Glutamatergic neuron (in vitro differentiated cells): ENCODE measurements at regions not wholly inside any gene's neighbourhood (a gene's known extent, or its start where the extent isn't known, plus 50 kb on each side); places are given as distances from the start of the nearest gene placed in this dataset.
"Not testable (repeated sequence)": the region's sequence is repeated elsewhere in the genome, so short reads cannot be mapped to it uniquely, and the experiment has no call there.

Experiments used
- DNase-seq: peaks from one replicate; pipeline ENCODE4 v3.0.0; 2022
- H3K27ac Mint-ChIP-seq: one replicate; pipeline ENCODE4 v1.8.0; 2020; ENCODE audit warnings: mild to moderate bottlenecking, mixed read lengths, inconsistent platforms; ENCODE audit not compliant: unreplicated experiment
- H3K27me3 Mint-ChIP-seq: one replicate; pipeline ENCODE4 v1.8.0; 2020; ENCODE audit warnings: mild to moderate bottlenecking, moderate library complexity, mixed read lengths, inconsistent platforms; ENCODE audit not compliant: unreplicated experiment
- H3K36me3 Mint-ChIP-seq: one replicate; pipeline ENCODE4 v1.8.0; 2020; ENCODE audit warnings: mild to moderate bottlenecking, mixed read lengths, inconsistent platforms; ENCODE audit not compliant: unreplicated experiment
- H3K4me1 Mint-ChIP-seq: one replicate; pipeline ENCODE4 v1.8.0; 2020; ENCODE audit warnings: mild to moderate bottlenecking, low read depth, mixed read lengths, inconsistent platforms; ENCODE audit not compliant: unreplicated experiment
- H3K4me3 Mint-ChIP-seq: one replicate; pipeline ENCODE4 v1.8.0; 2020; ENCODE audit warnings: mild to moderate bottlenecking, mixed read lengths, inconsistent platforms; ENCODE audit not compliant: unreplicated experiment
- H3K9me3 Mint-ChIP-seq: one replicate; pipeline ENCODE4 v1.8.0; 2020; ENCODE audit warnings: mild to moderate bottlenecking, moderate library complexity, mixed read lengths, inconsistent platforms; ENCODE audit not compliant: unreplicated experiment
- CTCF ChIP-seq: fragments of 200-600 bp; sonication (generic); IDR thresholded peaks from one replicate; pipeline ENCODE4 v1.5.0; 2021; ENCODE audit not compliant: partially characterized antibody, unreplicated experiment

DNA sequence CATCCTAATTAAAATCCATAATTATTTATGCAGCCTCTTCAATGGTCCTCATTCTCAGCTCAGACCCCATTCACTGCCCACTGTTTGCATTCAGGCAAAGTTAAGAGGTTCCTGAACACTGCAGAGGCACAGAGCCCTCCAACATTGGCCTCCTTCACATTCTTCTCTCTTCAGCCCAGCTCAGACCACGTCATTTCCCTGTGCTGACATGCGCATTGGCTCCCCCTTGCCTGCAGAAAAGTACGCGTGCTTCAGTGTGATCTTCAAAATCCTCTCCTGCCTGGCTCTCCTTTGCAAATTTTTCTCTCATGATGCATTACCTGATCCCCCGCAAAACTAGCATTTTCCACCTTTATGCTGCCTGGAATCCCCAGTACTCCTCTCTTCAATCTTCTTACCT, 552.3 kb downstream of the NTRK3 start:
- Mint-ChIP-seq H3K4me1 (peaks cover 15% of the 10 kb centered on the region), H3K9me3 (peaks cover 3% of the 10 kb centered on the region), H3K4me3 (no peak overlapping the region), H3K27ac (no peak overlapping the region), H3K27me3 (peaks cover 3% of the 10 kb centered on the region), H3K36me3 (peaks cover 5% of the 10 kb centered on the region)
- TF ChIP-seq CTCF: no peak
- no peak for DNase-seq

DNA sequence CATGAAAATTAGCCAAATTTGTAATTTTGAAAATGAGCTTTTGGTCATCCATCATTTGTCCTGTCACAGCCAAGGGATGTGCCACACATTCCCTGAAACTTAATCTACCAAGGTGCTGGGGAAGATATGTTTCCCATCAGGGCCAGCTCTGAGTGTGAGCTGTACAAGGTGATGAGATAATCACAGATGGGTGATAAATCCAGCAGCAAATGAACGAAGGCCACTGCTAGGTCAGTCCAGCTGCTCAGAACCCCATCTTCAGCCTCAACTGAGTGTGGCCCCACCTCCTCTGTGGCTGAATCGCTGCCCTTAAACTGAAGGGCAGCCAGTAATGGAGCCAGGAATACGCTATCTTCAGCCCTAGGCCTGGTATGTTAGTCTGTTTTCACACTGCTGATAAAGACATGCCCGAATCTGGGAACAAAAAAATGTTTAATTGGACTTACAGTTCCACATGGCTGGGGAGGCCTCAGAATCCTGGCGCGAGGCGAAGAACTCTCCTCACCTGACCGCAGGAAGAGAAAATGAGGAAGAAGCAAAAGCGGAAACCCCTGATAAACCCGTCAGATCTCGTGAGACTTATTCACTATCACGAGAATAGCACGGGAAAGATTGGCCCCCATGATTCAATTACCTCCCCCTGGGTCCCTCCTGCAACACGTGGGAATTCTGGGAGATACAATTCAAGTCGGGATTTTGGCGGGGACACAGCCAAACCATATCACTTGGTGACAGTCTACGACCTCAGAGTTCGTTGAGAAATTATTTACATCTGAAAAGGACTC, 553.0 kb downstream of the NTRK3 start:
- H3K27ac Mint-ChIP-seq: no peak overlapping the region
- no peak for TF ChIP-seq CTCF
- H3K27me3 Mint-ChIP-seq: peaks cover 3% of the 10 kb centered on the region
- no peak overlapping the region for H3K4me3 Mint-ChIP-seq
- H3K36me3 Mint-ChIP-seq: peaks cover 5% of the 10 kb centered on the region
- no peak for DNase-seq
- H3K4me1 Mint-ChIP-seq: peaks cover 15% of the 10 kb centered on the region
- peaks cover 3% of the 10 kb centered on the region for H3K9me3 Mint-ChIP-seq

- no peak for TF ChIP-seq CTCF
- no peak overlapping the region for H3K27ac Mint-ChIP-seq
- H3K36me3 Mint-ChIP-seq: peaks cover 12% of the 10 kb centered on the region
- no peak overlapping the region for H3K4me3 Mint-ChIP-seq
- H3K27me3 Mint-ChIP-seq: peaks cover 3% of the 10 kb centered on the region
- H3K9me3 Mint-ChIP-seq: peaks cover 4% of the 10 kb centered on the region
- no peak for DNase-seq
- peaks cover 9% of the 10 kb centered on the region for H3K4me1 Mint-ChIP-seq
Observed at GRCh38 chr15:87702270-87702669, 554.3 kb downstream of the NTRK3 start.

GRCh38 chr15:87698467-87698866, 558.1 kb downstream of the NTRK3 start:
- H3K27ac Mint-ChIP-seq, DNase-seq, H3K4me1 Mint-ChIP-seq, H3K4me3 Mint-ChIP-seq, H3K27me3 Mint-ChIP-seq, H3K9me3 Mint-ChIP-seq: not testable (repeated sequence)
- peaks cover 13% of the 10 kb centered on the region for H3K36me3 Mint-ChIP-seq

- Mint-ChIP-seq H3K4me1 (peaks cover 8% of the 10 kb centered on the region), H3K9me3 (no peaks in the 10 kb centered on the region), H3K27ac (no peak overlapping the region), H3K27me3 (peaks cover 2% of the 10 kb centered on the region), H3K4me3 (no peak overlapping the region), H3K36me3 (no peaks in the 10 kb centered on the region)
- TF ChIP-seq CTCF: no peak
- no peak for DNase-seq
Observed at GRCh38 chr15:87689716-87690115, 566.8 kb downstream of the NTRK3 start.
